GM23338 (cell line): ENCODE measurements at regions not wholly inside any gene's neighbourhood (a gene's known extent, or its start where the extent isn't known, plus 50 kb on each side); places are given as distances from the start of the nearest gene placed in this dataset.

Experiments used
- ATAC-seq: fragments of 200-7000 bp; cut with Tn5 transposase; 3 replicates; pipeline ENCODE4 v1.9.1; 2020
- DNase-seq: peaks from one replicate; pipeline ENCODE4 v3.0.0-alpha.2; 2015; ENCODE audit warnings: low spot score
- H2AFZ ChIP-seq: fragments of 200-600 bp; sonication (generic); 2 replicates; pipeline ENCODE4 v1.8.0; 2016; ENCODE audit warnings: antibody characterized with exemption, mild to moderate bottlenecking, moderate library complexity
- H3F3A ChIP-seq: fragments of 200-600 bp; sonication (generic); replicated peaks from 2 replicates; pipeline ENCODE4 v1.8.0; 2017; ENCODE audit warnings: antibody characterized with exemption, mixed run types, low read depth
- H3K27ac ChIP-seq: fragments of 200-600 bp; sonication (generic); 2 replicates; pipeline ENCODE4 v1.6.1; 2016; ENCODE audit warnings: low read depth
- H3K27me3 ChIP-seq: fragments of 200-600 bp; sonication (generic); 2 replicates; pipeline ENCODE4 v1.8.0; 2016; ENCODE audit warnings: mild to moderate bottlenecking, mixed run types, moderate library complexity; ENCODE audit not compliant: insufficient read depth
- H3K36me3 ChIP-seq: fragments of 200-600 bp; sonication (generic); 2 replicates; pipeline ENCODE4 v1.8.0; 2016; ENCODE audit warnings: mild to moderate bottlenecking; ENCODE audit not compliant: insufficient read depth
- H3K4me1 ChIP-seq: fragments of 200-600 bp; sonication (generic); 2 replicates; pipeline ENCODE4 v1.8.0; 2016; ENCODE audit warnings: mild to moderate bottlenecking, moderate library complexity; ENCODE audit not compliant: insufficient read depth
- H3K4me2 ChIP-seq: fragments of 200-600 bp; sonication (generic); 2 replicates; pipeline ENCODE4 v1.7.1; 2017; ENCODE audit warnings: mixed run types
- H3K4me3 ChIP-seq: fragments of 200-600 bp; sonication (generic); 2 replicates; pipeline ENCODE4 v1.6.1; 2016; ENCODE audit warnings: mixed run types
- H3K79me2 ChIP-seq: fragments of 200-600 bp; sonication (generic); replicated peaks from 2 replicates; pipeline ENCODE4 v1.8.0; 2017; ENCODE audit warnings: mild to moderate bottlenecking; ENCODE audit not compliant: insufficient read depth
- H3K9me2 ChIP-seq: fragments of 200-600 bp; sonication (generic); 2 replicates; pipeline ENCODE4 v1.8.0; 2017; ENCODE audit not compliant: insufficient read depth
- H4K20me1 ChIP-seq: fragments of 200-600 bp; sonication (generic); replicated peaks from 2 replicates; pipeline ENCODE4 v1.8.0; 2017; ENCODE audit warnings: mild to moderate bottlenecking; ENCODE audit not compliant: insufficient read depth
- H3K27ac Mint-ChIP-seq: 2 replicates; pipeline ENCODE4 v1.8.0; 2020; ENCODE audit warnings: inconsistent platforms, mild to moderate bottlenecking, moderate library complexity, mixed read lengths
- H3K27me3 Mint-ChIP-seq: 3 replicates; pipeline ENCODE4 v1.8.0; 2022; ENCODE audit warnings: low read depth, mild to moderate bottlenecking, moderate library complexity, mixed read lengths, inconsistent platforms; ENCODE audit not compliant: insufficient read depth, poor library complexity
- H3K36me3 Mint-ChIP-seq: 3 replicates; pipeline ENCODE4 v1.8.0; 2021; ENCODE audit warnings: low read depth, mild to moderate bottlenecking, inconsistent platforms, moderate library complexity, mixed read lengths
- H3K4me1 Mint-ChIP-seq: 3 replicates; pipeline ENCODE4 v1.8.0; 2020; ENCODE audit warnings: mild to moderate bottlenecking, inconsistent platforms, mixed read lengths
- H3K4me3 Mint-ChIP-seq: 3 replicates; pipeline ENCODE4 v1.8.0; 2021; ENCODE audit warnings: moderate library complexity, mild to moderate bottlenecking, inconsistent platforms, mixed read lengths
- H3K9me3 Mint-ChIP-seq: 3 replicates; pipeline ENCODE4 v1.8.0; 2020; ENCODE audit warnings: moderate library complexity, mild to moderate bottlenecking, inconsistent platforms, mixed read lengths
- CREB1 ChIP-seq: fragments of 250-450 bp; sonication (Bioruptor Pico); IDR thresholded peaks from 2 replicates; pipeline ENCODE4 v1.5.0; 2020; ENCODE audit warnings: low read depth, mild to moderate bottlenecking, moderate library complexity
- EZH2 ChIP-seq: fragments of 200-600 bp; sonication (generic); IDR thresholded peaks from one replicate; pipeline ENCODE4 v1.8.0; 2017; ENCODE audit warnings: antibody characterized with exemption, mild to moderate bottlenecking, low read depth; ENCODE audit not compliant: unreplicated experiment
- EZH2phosphoT487 ChIP-seq: fragments of 200-600 bp; sonication (generic); IDR thresholded peaks from one replicate; pipeline ENCODE4 v1.8.1; 2018; ENCODE audit warnings: antibody characterized with exemption; ENCODE audit not compliant: unreplicated experiment
- JUNB ChIP-seq: IDR thresholded peaks from one replicate; pipeline ENCODE4 v1.6.1; 2016; ENCODE audit warnings: antibody characterized with exemption; ENCODE audit not compliant: unreplicated experiment
- NANOG ChIP-seq: IDR thresholded peaks from 2 replicates; pipeline ENCODE4 v1.6.1; 2016; ENCODE audit warnings: antibody characterized with exemption, borderline replicate concordance
- POLR2AphosphoS5 ChIP-seq: IDR thresholded peaks from 2 replicates; pipeline ENCODE4 v1.6.1; 2016; ENCODE audit warnings: antibody characterized with exemption, low read depth
- STAT1 ChIP-seq: IDR thresholded peaks from one replicate; pipeline ENCODE4 v1.6.1; 2016; ENCODE audit warnings: antibody characterized with exemption; ENCODE audit not compliant: unreplicated experiment
- ZNF114 ChIP-seq: fragments of 250-450 bp; sonication (Bioruptor Pico); IDR thresholded peaks from 2 replicates; pipeline ENCODE4 v1.5.0; 2020; ENCODE audit warnings: mild to moderate bottlenecking, moderate library complexity
- ZNF331 ChIP-seq: fragments of 250-450 bp; sonication (Bioruptor Pico); IDR thresholded peaks from 2 replicates; pipeline ENCODE4 v1.5.0; 2020; ENCODE audit warnings: low read depth, mild to moderate bottlenecking, moderate library complexity
- TF ChIP-seq, protein P1 (sequence below): fragments of 250-450 bp; sonication (Bioruptor Pico); IDR thresholded peaks from 2 replicates; pipeline ENCODE4 v1.5.0; 2020; ENCODE audit warnings: mild to moderate bottlenecking, moderate library complexity
- TF ChIP-seq, protein P2 (sequence below): IDR thresholded peaks from one replicate; pipeline ENCODE4 v1.6.1; 2018; ENCODE audit warnings: antibody characterized with exemption; ENCODE audit not compliant: unreplicated experiment
- TF ChIP-seq, protein P3 (sequence below), 2 experiments: fragments of 200-600 bp in 1 of 2; sonication (generic) in 1 of 2; conservative IDR thresholded peaks; 2 replicates each; pipeline versions ENCODE4 v1.5.1 to v1.6.1; 2016 to 2017; ENCODE audit warnings: antibody characterized with exemption in 2 of 2, low read depth in 2 of 2, mild to moderate bottlenecking in 2 of 2, moderate library complexity in 1 of 2
- TF ChIP-seq, protein P4 (sequence below): IDR thresholded peaks from 2 replicates; pipeline ENCODE4 v1.6.1; 2016; ENCODE audit warnings: antibody characterized with exemption

DNA sequence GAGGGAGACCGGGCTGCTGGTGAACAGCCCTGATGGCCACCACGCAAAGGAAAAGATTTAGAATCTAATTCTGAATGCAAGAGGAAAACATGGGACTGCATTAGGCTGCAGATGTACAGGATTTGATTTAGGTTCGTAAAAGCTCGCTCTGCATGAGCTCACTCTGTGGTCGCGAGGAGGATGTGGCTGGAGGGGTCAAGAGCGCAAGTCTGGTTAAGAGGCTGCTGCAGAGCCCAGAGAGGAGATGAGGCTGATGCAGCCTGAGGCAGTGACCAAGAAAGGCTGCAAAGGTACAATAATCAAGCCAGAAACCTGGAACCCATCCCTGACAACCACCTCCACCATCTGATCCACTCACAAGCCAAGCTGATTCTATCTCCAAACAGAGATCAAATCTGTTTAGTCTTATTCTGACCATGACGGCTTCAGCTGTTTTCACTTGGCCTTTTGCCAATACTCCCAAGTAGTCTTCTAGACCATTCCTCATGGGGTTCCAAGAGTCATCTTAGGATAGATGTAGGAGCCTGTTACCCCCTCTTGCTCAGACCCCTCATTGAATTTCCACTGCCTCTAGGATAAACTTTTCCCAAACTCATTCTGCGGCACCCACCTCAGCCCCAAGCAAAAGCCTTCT, 58.9 kb upstream of the ARL4C start (continued):
- TF ChIP-seq, protein P1, sequence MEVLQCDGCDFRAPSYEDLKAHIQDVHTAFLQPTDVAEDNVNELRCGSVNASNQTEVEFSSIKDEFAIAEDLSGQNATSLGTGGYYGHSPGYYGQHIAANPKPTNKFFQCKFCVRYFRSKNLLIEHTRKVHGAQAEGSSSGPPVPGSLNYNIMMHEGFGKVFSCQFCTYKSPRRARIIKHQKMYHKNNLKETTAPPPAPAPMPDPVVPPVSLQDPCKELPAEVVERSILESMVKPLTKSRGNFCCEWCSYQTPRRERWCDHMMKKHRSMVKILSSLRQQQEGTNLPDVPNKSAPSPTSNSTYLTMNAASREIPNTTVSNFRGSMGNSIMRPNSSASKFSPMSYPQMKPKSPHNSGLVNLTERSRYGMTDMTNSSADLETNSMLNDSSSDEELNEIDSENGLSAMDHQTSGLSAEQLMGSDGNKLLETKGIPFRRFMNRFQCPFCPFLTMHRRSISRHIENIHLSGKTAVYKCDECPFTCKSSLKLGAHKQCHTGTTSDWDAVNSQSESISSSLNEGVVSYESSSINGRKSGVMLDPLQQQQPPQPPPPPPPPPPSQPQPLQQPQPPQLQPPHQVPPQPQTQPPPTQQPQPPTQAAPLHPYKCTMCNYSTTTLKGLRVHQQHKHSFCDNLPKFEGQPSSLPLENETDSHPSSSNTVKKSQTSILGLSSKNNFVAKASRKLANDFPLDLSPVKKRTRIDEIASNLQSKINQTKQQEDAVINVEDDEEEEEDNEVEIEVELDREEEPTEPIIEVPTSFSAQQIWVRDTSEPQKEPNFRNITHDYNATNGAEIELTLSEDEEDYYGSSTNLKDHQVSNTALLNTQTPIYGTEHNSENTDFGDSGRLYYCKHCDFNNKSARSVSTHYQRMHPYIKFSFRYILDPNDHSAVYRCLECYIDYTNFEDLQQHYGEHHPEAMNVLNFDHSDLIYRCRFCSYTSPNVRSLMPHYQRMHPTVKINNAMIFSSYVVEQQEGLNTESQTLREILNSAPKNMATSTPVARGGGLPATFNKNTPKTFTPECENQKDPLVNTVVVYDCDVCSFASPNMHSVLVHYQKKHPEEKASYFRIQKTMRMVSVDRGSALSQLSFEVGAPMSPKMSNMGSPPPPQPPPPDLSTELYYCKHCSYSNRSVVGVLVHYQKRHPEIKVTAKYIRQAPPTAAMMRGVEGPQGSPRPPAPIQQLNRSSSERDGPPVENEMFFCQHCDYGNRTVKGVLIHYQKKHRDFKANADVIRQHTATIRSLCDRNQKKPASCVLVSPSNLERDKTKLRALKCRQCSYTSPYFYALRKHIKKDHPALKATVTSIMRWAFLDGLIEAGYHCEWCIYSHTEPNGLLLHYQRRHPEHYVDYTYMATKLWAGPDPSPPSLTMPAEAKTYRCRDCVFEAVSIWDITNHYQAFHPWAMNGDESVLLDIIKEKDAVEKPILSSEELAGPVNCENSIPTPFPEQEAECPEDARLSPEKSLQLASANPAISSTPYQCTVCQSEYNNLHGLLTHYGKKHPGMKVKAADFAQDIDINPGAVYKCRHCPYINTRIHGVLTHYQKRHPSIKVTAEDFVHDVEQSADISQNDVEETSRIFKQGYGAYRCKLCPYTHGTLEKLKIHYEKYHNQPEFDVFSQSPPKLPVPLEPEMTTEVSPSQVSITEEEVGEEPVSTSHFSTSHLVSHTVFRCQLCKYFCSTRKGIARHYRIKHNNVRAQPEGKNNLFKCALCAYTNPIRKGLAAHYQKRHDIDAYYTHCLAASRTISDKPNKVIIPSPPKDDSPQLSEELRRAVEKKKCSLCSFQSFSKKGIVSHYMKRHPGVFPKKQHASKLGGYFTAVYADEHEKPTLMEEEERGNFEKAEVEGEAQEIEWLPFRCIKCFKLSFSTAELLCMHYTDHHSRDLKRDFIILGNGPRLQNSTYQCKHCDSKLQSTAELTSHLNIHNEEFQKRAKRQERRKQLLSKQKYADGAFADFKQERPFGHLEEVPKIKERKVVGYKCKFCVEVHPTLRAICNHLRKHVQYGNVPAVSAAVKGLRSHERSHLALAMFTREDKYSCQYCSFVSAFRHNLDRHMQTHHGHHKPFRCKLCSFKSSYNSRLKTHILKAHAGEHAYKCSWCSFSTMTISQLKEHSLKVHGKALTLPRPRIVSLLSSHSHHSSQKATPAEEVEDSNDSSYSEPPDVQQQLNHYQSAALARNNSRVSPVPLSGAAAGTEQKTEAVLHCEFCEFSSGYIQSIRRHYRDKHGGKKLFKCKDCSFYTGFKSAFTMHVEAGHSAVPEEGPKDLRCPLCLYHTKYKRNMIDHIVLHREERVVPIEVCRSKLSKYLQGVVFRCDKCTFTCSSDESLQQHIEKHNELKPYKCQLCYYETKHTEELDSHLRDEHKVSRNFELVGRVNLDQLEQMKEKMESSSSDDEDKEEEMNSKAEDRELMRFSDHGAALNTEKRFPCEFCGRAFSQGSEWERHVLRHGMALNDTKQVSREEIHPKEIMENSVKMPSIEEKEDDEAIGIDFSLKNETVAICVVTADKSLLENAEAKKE (CRISPR knock-in tag), result no peak
- TF ChIP-seq POLR2AphosphoS5, result no peak

DNA sequence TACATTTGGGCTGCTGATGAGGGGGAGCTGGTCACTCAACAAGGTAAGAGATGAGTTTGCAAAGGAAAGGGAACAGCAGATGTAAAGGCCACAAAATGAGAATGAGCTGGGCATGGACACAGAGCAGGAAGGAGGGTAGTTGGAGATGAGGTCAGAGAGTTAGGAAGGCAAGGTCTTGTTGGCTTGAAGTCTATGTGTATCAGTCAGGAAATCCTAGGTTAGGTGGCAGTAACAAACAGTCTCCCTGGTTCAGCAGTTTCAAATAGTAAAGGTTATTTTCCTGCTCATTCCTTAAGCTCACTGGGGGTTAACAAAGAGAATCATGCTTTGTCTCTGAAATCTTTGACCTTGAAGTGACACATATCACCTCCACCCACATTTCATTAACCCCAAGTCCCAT, 58.3 kb upstream of the ARL4C start:
- ATAC-seq (no peak), DNase-seq (no peak)
- Histone ChIP-seq H3K4me1 (no peaks in the 10 kb centered on the region), H3K27ac (no peak overlapping the region), H3K9me2 (peaks cover 7% of the 10 kb centered on the region; the same call in 1 of the 2 replicates), H3F3A (no peaks in the 10 kb centered on the region), H3K4me2 (no peak overlapping the region), H3K4me3 (no peak overlapping the region), H2AFZ (no peak overlapping the region), H3K27me3 (no peaks in the 10 kb centered on the region), H3K36me3 (no peaks in the 10 kb centered on the region), H4K20me1 (no peaks in the 10 kb centered on the region), H3K79me2 (no peaks in the 10 kb centered on the region)
- peaks cover 4% of the 10 kb centered on the region; the same call in 2 of the 3 replicates for H3K9me3 Mint-ChIP-seq
- H3K27me3 Mint-ChIP-seq, result peaks cover 5% of the 10 kb centered on the region
- H3K27ac Mint-ChIP-seq, result no peak overlapping the region
- H3K4me1 Mint-ChIP-seq, result peaks cover 8% of the 10 kb centered on the region; the same call in 2 of the 3 replicates
- peaks cover 6% of the 10 kb centered on the region for H3K36me3 Mint-ChIP-seq
- H3K4me3 Mint-ChIP-seq, result no peak overlapping the region
- TF ChIP-seq NANOG, result no peak
- TF ChIP-seq, protein P2, sequence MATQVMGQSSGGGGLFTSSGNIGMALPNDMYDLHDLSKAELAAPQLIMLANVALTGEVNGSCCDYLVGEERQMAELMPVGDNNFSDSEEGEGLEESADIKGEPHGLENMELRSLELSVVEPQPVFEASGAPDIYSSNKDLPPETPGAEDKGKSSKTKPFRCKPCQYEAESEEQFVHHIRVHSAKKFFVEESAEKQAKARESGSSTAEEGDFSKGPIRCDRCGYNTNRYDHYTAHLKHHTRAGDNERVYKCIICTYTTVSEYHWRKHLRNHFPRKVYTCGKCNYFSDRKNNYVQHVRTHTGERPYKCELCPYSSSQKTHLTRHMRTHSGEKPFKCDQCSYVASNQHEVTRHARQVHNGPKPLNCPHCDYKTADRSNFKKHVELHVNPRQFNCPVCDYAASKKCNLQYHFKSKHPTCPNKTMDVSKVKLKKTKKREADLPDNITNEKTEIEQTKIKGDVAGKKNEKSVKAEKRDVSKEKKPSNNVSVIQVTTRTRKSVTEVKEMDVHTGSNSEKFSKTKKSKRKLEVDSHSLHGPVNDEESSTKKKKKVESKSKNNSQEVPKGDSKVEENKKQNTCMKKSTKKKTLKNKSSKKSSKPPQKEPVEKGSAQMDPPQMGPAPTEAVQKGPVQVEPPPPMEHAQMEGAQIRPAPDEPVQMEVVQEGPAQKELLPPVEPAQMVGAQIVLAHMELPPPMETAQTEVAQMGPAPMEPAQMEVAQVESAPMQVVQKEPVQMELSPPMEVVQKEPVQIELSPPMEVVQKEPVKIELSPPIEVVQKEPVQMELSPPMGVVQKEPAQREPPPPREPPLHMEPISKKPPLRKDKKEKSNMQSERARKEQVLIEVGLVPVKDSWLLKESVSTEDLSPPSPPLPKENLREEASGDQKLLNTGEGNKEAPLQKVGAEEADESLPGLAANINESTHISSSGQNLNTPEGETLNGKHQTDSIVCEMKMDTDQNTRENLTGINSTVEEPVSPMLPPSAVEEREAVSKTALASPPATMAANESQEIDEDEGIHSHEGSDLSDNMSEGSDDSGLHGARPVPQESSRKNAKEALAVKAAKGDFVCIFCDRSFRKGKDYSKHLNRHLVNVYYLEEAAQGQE, result no peak
- no peak for TF ChIP-seq ZNF114 (CRISPR knock-in tag)
- no peak for TF ChIP-seq STAT1
- TF ChIP-seq, protein P3, sequence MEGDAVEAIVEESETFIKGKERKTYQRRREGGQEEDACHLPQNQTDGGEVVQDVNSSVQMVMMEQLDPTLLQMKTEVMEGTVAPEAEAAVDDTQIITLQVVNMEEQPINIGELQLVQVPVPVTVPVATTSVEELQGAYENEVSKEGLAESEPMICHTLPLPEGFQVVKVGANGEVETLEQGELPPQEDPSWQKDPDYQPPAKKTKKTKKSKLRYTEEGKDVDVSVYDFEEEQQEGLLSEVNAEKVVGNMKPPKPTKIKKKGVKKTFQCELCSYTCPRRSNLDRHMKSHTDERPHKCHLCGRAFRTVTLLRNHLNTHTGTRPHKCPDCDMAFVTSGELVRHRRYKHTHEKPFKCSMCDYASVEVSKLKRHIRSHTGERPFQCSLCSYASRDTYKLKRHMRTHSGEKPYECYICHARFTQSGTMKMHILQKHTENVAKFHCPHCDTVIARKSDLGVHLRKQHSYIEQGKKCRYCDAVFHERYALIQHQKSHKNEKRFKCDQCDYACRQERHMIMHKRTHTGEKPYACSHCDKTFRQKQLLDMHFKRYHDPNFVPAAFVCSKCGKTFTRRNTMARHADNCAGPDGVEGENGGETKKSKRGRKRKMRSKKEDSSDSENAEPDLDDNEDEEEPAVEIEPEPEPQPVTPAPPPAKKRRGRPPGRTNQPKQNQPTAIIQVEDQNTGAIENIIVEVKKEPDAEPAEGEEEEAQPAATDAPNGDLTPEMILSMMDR (conservative IDR thresholded peaks at IDR 0.05; ENCODE audit: low read depth in 2 of 2), result no peak
- no peak for TF ChIP-seq ZNF331
- TF ChIP-seq EZH2phosphoT487, result no peak
- TF ChIP-seq JUNB, result no peak
- no peak for TF ChIP-seq EZH2
- no peak for TF ChIP-seq CREB1
- TF ChIP-seq, protein P4, sequence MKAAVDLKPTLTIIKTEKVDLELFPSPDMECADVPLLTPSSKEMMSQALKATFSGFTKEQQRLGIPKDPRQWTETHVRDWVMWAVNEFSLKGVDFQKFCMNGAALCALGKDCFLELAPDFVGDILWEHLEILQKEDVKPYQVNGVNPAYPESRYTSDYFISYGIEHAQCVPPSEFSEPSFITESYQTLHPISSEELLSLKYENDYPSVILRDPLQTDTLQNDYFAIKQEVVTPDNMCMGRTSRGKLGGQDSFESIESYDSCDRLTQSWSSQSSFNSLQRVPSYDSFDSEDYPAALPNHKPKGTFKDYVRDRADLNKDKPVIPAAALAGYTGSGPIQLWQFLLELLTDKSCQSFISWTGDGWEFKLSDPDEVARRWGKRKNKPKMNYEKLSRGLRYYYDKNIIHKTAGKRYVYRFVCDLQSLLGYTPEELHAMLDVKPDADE, result no peak
